ENCODE measurements at regions not wholly inside any gene's neighbourhood (a gene's known extent, or its start where the extent isn't known, plus 50 kb on each side); places are given as distances from the start of the nearest gene placed in this dataset.

GRCh38 chr12:124726596-124727263 lies 136.9 kb downstream of the SCARB1 start:
- Histone ChIP-seq H3K27me3 (no peaks in the 10 kb centered on the region), H3K9me2 (replicated peaks; ENCODE audit: insufficient read depth) (no peaks in the 10 kb centered on the region), H3K36me3 (replicated peaks; ENCODE audit: insufficient read depth, low read depth) (no peaks in the 10 kb centered on the region), H3K4me1 (ENCODE audit: insufficient read depth) (peaks cover 18% of the 10 kb centered on the region), H3K9me3 (ENCODE audit: low read depth) (no peaks in the 10 kb centered on the region), H3K79me2 (no peaks in the 10 kb centered on the region), H3K4me2 (no peak overlapping the region), H2AFZ (no peak overlapping the region), H3K27ac (no peak overlapping the region), H3K4me3 (no peak overlapping the region), H4K20me1 (ENCODE audit: insufficient read depth, poor library complexity, severe bottlenecking) (no peaks in the 10 kb centered on the region)
- WGBS (ENCODE audit: low lambda C conversion rate, missing lambda C conversion rate) = 88% methylated on average over 8 of the region's 8 CpGs
- TF ChIP-seq EZH2phosphoT487 (IDR thresholded peaks at IDR 0.05; ENCODE audit: low read depth, severe bottlenecking, unreplicated experiment) = no peak
- TF ChIP-seq CTCF (IDR thresholded peaks at IDR 0.05; ENCODE audit: poor library complexity) = no peak
- TF ChIP-seq EZH2 (IDR thresholded peaks at IDR 0.05; ENCODE audit: borderline replicate concordance) = no peak
- DNase-seq (ENCODE audit: low spot score) = no peak

- TF ChIP-seq CTCF (IDR thresholded peaks at IDR 0.05; ENCODE audit: poor library complexity) (no peak), EZH2 (IDR thresholded peaks at IDR 0.05; ENCODE audit: borderline replicate concordance) (no peak), EZH2phosphoT487 (IDR thresholded peaks at IDR 0.05; ENCODE audit: low read depth, severe bottlenecking, unreplicated experiment) (no peak)
- no peak overlapping the region for H2AFZ ChIP-seq
- H3K4me1 ChIP-seq (ENCODE audit: insufficient read depth) = peaks cover 17% of the 10 kb centered on the region
- no peaks in the 10 kb centered on the region for H3K79me2 ChIP-seq
- no peaks in the 10 kb centered on the region for H3K9me3 ChIP-seq (ENCODE audit: low read depth)
- H3K36me3 ChIP-seq (replicated peaks; ENCODE audit: insufficient read depth, low read depth) = no peaks in the 10 kb centered on the region
- WGBS (ENCODE audit: low lambda C conversion rate, missing lambda C conversion rate) = 83% methylated on average over 7 of the region's 7 CpGs
- no peak overlapping the region for H3K4me2 ChIP-seq
- H3K27me3 ChIP-seq = no peaks in the 10 kb centered on the region
- no peak overlapping the region for H3K27ac ChIP-seq
- no peaks in the 10 kb centered on the region for H3K9me2 ChIP-seq (replicated peaks; ENCODE audit: insufficient read depth)
- H3K4me3 ChIP-seq = no peak overlapping the region
- no peak for DNase-seq (ENCODE audit: low spot score)
- no peaks in the 10 kb centered on the region for H4K20me1 ChIP-seq (ENCODE audit: insufficient read depth, poor library complexity, severe bottlenecking)
Measured at GRCh38 chr12:124725597-124726237, 137.9 kb downstream of the SCARB1 start.

DNA sequence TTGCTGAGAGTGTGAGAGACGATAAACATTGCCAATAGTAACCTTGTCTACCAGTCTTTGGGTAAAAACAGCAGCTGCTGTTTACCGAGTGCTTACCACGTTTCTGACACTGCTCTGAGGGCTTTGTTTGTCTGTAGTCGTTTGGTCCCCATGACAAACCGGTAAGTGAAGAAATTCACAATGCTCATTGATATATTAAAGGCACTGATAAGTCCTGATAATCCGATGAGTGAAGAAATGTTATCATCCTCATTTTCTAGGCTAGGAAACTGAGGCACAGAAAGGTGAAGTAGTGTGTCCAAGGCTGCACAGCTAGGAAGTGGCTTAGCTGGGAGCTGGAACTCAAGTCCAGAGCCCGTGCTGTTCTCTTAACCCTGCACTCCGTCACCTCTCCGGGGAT lies 138.6 kb downstream of the SCARB1 start:
- Histone ChIP-seq H3K36me3 (replicated peaks; ENCODE audit: insufficient read depth, low read depth) (no peaks in the 10 kb centered on the region), H3K27ac (no peak overlapping the region), H2AFZ (no peak overlapping the region), H3K4me3 (no peak overlapping the region), H3K27me3 (no peaks in the 10 kb centered on the region), H4K20me1 (ENCODE audit: insufficient read depth, poor library complexity, severe bottlenecking) (no peaks in the 10 kb centered on the region), H3K4me1 (ENCODE audit: insufficient read depth) (peaks cover 16% of the 10 kb centered on the region), H3K9me2 (replicated peaks; ENCODE audit: insufficient read depth) (no peaks in the 10 kb centered on the region), H3K4me2 (no peak overlapping the region), H3K9me3 (ENCODE audit: low read depth) (no peaks in the 10 kb centered on the region), H3K79me2 (no peaks in the 10 kb centered on the region)
- no peak for TF ChIP-seq EZH2 (IDR thresholded peaks at IDR 0.05; ENCODE audit: borderline replicate concordance)
- no peak for TF ChIP-seq EZH2phosphoT487 (IDR thresholded peaks at IDR 0.05; ENCODE audit: low read depth, severe bottlenecking, unreplicated experiment)
- TF ChIP-seq CTCF (IDR thresholded peaks at IDR 0.05; ENCODE audit: poor library complexity) = no peak
- 82% methylated on average over 9 of the region's 9 CpGs for WGBS (ENCODE audit: low lambda C conversion rate, missing lambda C conversion rate)
- no peak for DNase-seq (ENCODE audit: low spot score)

Measured in hepatocyte (in vitro differentiated cells).